GM12878 (cell line): ENCODE measurements at regions not wholly inside any gene's neighbourhood (a gene's known extent, or its start where the extent isn't known, plus 50 kb on each side); places are given as distances from the start of the nearest gene placed in this dataset.
A peak's percentile ranks its signal among the peaks of the same experiment; 100 is the strongest.

Experiments
- ATAC-seq: fragments of 200-7000 bp; cut with Tn5 transposase; 3 replicates; pipeline ENCODE4 v1.9.1; 2020; ENCODE audit warnings: mild to moderate bottlenecking, moderate library complexity
- BruUV-seq: library from RNA; stranded (reverse); fragments of 400-500 nt; replicated peaks from 2 replicates; lab custom pipeline; 2021; lab: Mats Ljungman, UMichigan
- CTCF ChIA-PET: fragments of 300-600 bp; sonication (Branson Sonifier 250); formaldehyde crosslinking; extraction: SDS; loops from one replicate; lab custom pipeline; 2021; ENCODE audit warnings: inconsistent platforms; lab: Yijun Ruan, JAX
- POLR2A ChIA-PET: fragments of 350-600 bp; formaldehyde crosslinking; extraction: SDS; loops from one replicate; lab custom pipeline; 2021; ENCODE audit warnings: inconsistent platforms; lab: Charles Lee
- RAD21 ChIA-PET: fragments of 300-600 bp; sonication (Branson Sonifier 250); formaldehyde crosslinking; loops from one replicate; lab custom pipeline; 2023; ENCODE audit warnings: antibody characterized with exemption; ENCODE audit not compliant: unreplicated experiment; lab: Charles Lee
- SMC1A ChIA-PET: fragments of 300-600 bp; sonication (Branson Sonifier 250); formaldehyde crosslinking; loops from one replicate; lab custom pipeline; 2023; ENCODE audit not compliant: unreplicated experiment, uncharacterized antibody; lab: Charles Lee
- DNase-seq: peaks from one replicate; pipeline ENCODE4 v3.0.0-alpha.2; 2011; ENCODE audit warnings: low read depth, low spot score
- FAIRE-seq: peaks from 3 replicates; lab custom pipeline; 2011; peaks lifted over from hg19 to GRCh38; lab: Jason Lieb, UNC
- H2AFZ ChIP-seq: 2 replicates; pipeline ENCODE4 v1.6.0; 2011; ENCODE audit warnings: low read depth, low read length, control low read depth; ENCODE audit not compliant: control insufficient read depth
- H3K27ac ChIP-seq: 2 replicates; pipeline ENCODE4 v1.5.1; 2011; ENCODE audit warnings: control low read depth; ENCODE audit not compliant: control insufficient read depth, insufficient read depth
- H3K27me3 ChIP-seq, 2 experiments: replicated peaks in 1 of 2; 2 replicates each; pipeline versions ENCODE4 v1.6.0 to v1.6.1; 2011; ENCODE audit warnings: low read length in 1 of 2; ENCODE audit not compliant: control insufficient read depth in 2 of 2, insufficient read depth in 2 of 2
- H3K36me3 ChIP-seq, 2 experiments: 2 replicates each; pipeline ENCODE4 v1.5.1; 2011; ENCODE audit warnings: low read length in 1 of 2; ENCODE audit not compliant: control insufficient read depth in 2 of 2, insufficient read depth in 2 of 2
- H3K4me1 ChIP-seq: 2 replicates; pipeline ENCODE4 v1.6.1; 2011; ENCODE audit warnings: mild to moderate bottlenecking, low read length, moderate library complexity, mixed read lengths; ENCODE audit not compliant: control insufficient read depth, insufficient read depth
- H3K4me2 ChIP-seq: 2 replicates; pipeline ENCODE4 v1.6.0; 2011; ENCODE audit warnings: control low read depth; ENCODE audit not compliant: control insufficient read depth, insufficient read depth
- H3K4me3 ChIP-seq: fragments of 200-600 bp; sonication (generic); 2 replicates; pipeline ENCODE4 v1.5.1; 2016
- H3K79me2 ChIP-seq: 2 replicates; pipeline ENCODE4 v1.6.0; 2011; ENCODE audit warnings: low read length; ENCODE audit not compliant: control insufficient read depth, insufficient read depth
- H3K9ac ChIP-seq: 2 replicates; pipeline ENCODE4 v1.8.0; 2011; ENCODE audit warnings: low read length, control low read depth, mixed read lengths; ENCODE audit not compliant: control insufficient read depth, insufficient read depth
- H3K9me3 ChIP-seq: replicated peaks from 3 replicates; pipeline ENCODE4 v1.5.1; 2011; ENCODE audit warnings: mild to moderate bottlenecking, low read length; ENCODE audit not compliant: control insufficient read depth, insufficient read depth
- H4K20me1 ChIP-seq: 2 replicates; pipeline ENCODE4 v1.6.0; 2011; ENCODE audit not compliant: control insufficient read depth, insufficient read depth
- CBX3 ChIP-seq: fragments of 200-600 bp; sonication (generic); IDR thresholded peaks from 2 replicates; pipeline ENCODE4 v1.6.1; 2016; ENCODE audit warnings: low read depth, borderline replicate concordance
- CHD2 ChIP-seq: IDR thresholded peaks from 2 replicates; pipeline ENCODE4 v1.6.1; 2011; ENCODE audit warnings: low read depth, low read length, improper control_type of control experiment, borderline replicate concordance
- DPF2 ChIP-seq: fragments of 450-650 bp; IDR thresholded peaks from 2 replicates; pipeline ENCODE4 v1.6.1; 2017; ENCODE audit warnings: mild to moderate bottlenecking
- JUNB ChIP-seq: IDR thresholded peaks from 2 replicates; pipeline ENCODE4 v1.6.1; 2016; ENCODE audit warnings: antibody characterized with exemption, mild to moderate bottlenecking
- NRF1 ChIP-seq: conservative IDR thresholded peaks from 2 replicates; pipeline ENCODE4 v1.6.1; 2011; ENCODE audit warnings: mild to moderate bottlenecking, low read depth, low read length, improper control_type of control experiment
- SMARCA5 ChIP-seq: fragments of 450-650 bp; IDR thresholded peaks from 2 replicates; pipeline ENCODE4 v1.6.1; 2017; ENCODE audit warnings: mild to moderate bottlenecking
- SMC3 ChIP-seq: IDR thresholded peaks from 2 replicates; pipeline ENCODE4 v1.6.1; 2011; ENCODE audit warnings: low read length, improper control_type of control experiment, borderline replicate concordance
- SRF ChIP-seq, 2 experiments: IDR thresholded peaks; 2 replicates each; pipeline ENCODE4 v1.6.1; 2011; ENCODE audit warnings: low read depth in 2 of 2, low read length in 2 of 2, mild to moderate bottlenecking in 1 of 2, moderate library complexity in 1 of 2
- ZNF384 ChIP-seq: IDR thresholded peaks from 2 replicates; pipeline ENCODE4 v1.6.1; 2012; ENCODE audit warnings: low read depth, mild to moderate bottlenecking, low read length, improper control_type of control experiment, borderline replicate concordance
- ZZZ3 ChIP-seq: IDR thresholded peaks from 2 replicates; pipeline ENCODE4 v1.6.1; 2011; ENCODE audit warnings: low read depth; ENCODE audit not compliant: control insufficient read depth, insufficient read length
- WGBS: methylation state at CpG from one replicate; pipeline ENCODE4 v1.1.6; 2016; ENCODE audit warnings: low lambda C conversion rate; ENCODE audit not compliant: insufficient replicate concordance, insufficient coverage; ENCODE audit errors: missing lambda C conversion rate; 5-methylcytosine and 5-hydroxymethylcytosine counted together
- in situ Hi-C: fragments of 300-500 bp; cut with MboI; formaldehyde crosslinking; loops from 9 replicates; pipeline ENCODE4 v1.14.3; 2018; ENCODE audit warnings: mixed read lengths
- intact Hi-C: fragments of 100-400 bp; cut with micrococcal nuclease; formaldehyde crosslinking; loops from one replicate; pipeline ENCODE4 v1.14.2; 2022; ENCODE audit not compliant: unreplicated experiment
- TF ChIP-seq, protein P1 (sequence below): fragments of 450-650 bp; formaldehyde crosslinking; IDR thresholded peaks from 2 replicates; pipeline ENCODE4 v1.5.0; 2022; ENCODE audit warnings: mild to moderate bottlenecking, missing genetic modification characterization

DNA sequence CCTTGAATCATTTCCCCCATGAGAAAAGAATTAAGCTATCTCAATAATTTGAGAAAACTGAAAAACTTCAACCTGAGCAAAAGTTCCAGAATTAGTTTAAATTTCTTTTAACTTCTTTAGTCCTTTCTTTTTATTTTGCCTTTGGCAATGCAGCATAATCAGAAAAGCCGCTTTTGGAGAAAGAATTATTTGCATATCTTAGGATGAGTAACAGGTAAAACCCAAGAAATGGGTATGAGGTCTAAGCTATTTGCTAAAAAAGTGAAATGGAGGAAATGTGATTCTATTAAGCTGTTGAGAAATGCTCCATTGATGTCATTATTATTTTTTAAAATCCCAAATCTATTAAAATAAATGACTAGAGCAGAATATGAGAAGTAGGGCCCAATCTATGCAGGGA is 1238.3 kb upstream of the GBE1 start:
- intact Hi-C loops, result loop anchor here (5.0 kb wide), 1 partner anchor 57 kb away; no protein-coding TSS in a partner anchor
- SMC1A ChIA-PET, result interaction anchor here (0.8 to 1.6 kb wide), 4 partner anchors 13 to 133 kb away, joined by 3 to 6 read pairs (median 3); no protein-coding TSS in a partner anchor
- H3K36me3 ChIP-seq, result no peaks in the 10 kb centered on the region
- no peaks in the 10 kb centered on the region for H3K27me3 ChIP-seq
- WGBS, result 5% methylated on average over 1 of the region's 1 CpG
- H4K20me1 ChIP-seq, result no peaks in the 10 kb centered on the region
- H3K4me1 ChIP-seq, result no peaks in the 10 kb centered on the region
- CTCF ChIA-PET, result no interaction called here
- peak; percentile 60 for ATAC-seq
- no peak for DNase-seq
- H3K9ac ChIP-seq, result no peak overlapping the region
- BruUV-seq, result no TSS peak
- H2AFZ ChIP-seq, result no peak overlapping the region
- TF ChIP-seq ZNF384, result no peak
- no peak for TF ChIP-seq SMARCA5
- no peak for TF ChIP-seq JUNB
- TF ChIP-seq DPF2, result no peak
- TF ChIP-seq CHD2, result no peak
- TF ChIP-seq, protein P1, sequence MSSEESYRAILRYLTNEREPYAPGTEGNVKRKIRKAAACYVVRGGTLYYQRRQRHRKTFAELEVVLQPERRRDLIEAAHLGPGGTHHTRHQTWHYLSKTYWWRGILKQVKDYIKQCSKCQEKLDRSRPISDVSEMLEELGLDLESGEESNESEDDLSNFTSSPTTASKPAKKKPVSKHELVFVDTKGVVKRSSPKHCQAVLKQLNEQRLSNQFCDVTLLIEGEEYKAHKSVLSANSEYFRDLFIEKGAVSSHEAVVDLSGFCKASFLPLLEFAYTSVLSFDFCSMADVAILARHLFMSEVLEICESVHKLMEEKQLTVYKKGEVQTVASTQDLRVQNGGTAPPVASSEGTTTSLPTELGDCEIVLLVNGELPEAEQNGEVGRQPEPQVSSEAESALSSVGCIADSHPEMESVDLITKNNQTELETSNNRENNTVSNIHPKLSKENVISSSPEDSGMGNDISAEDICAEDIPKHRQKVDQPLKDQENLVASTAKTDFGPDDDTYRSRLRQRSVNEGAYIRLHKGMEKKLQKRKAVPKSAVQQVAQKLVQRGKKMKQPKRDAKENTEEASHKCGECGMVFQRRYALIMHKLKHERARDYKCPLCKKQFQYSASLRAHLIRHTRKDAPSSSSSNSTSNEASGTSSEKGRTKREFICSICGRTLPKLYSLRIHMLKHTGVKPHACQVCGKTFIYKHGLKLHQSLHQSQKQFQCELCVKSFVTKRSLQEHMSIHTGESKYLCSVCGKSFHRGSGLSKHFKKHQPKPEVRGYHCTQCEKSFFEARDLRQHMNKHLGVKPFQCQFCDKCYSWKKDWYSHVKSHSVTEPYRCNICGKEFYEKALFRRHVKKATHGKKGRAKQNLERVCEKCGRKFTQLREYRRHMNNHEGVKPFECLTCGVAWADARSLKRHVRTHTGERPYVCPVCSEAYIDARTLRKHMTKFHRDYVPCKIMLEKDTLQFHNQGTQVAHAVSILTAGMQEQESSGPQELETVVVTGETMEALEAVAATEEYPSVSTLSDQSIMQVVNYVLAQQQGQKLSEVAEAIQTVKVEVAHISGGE, result no peak
- TF ChIP-seq NRF1, result no peak
- no peak for TF ChIP-seq CBX3
- TF ChIP-seq SRF (IDR thresholded peaks at IDR 0.05; ENCODE audit: low read depth in 2 of 2, low read length in 2 of 2), result no peak
- TF ChIP-seq SMC3, result no peak
- no peak for TF ChIP-seq ZZZ3
- in situ Hi-C loops, result no loop called here
- H3K4me2 ChIP-seq, result no peak overlapping the region
- no peaks in the 10 kb centered on the region for H3K79me2 ChIP-seq
- no peak overlapping the region for H3K27ac ChIP-seq
- H3K9me3 ChIP-seq, result no peaks in the 10 kb centered on the region
- RAD21 ChIA-PET, result no interaction called here
- FAIRE-seq, result no peak
- POLR2A ChIA-PET, result no interaction called here
- no peak overlapping the region for H3K4me3 ChIP-seq
